Ascending aorta (tissue), 2 donors: ENCODE measurements at regions not wholly inside any gene's neighbourhood (a gene's known extent, or its start where the extent isn't known, plus 50 kb on each side); places are given as distances from the start of the nearest gene placed in this dataset.

Source experiments
- DNase-seq, 2 donors: peaks; one replicate each; pipeline ENCODE4 v3.0.0-alpha.2; 2019; ENCODE audit warnings: low spot score in 2 of 2
- H3K27ac ChIP-seq, 2 donors: fragments of 200-600 bp; sonication (generic); one replicate each; pipeline ENCODE4 v1.5.1; 2016 to 2017; ENCODE audit warnings: mild to moderate bottlenecking in 1 of 2
- H3K27me3 ChIP-seq: fragments of 200-600 bp; sonication (generic); one replicate; pipeline ENCODE4 v1.5.1; 2017
- H3K36me3 ChIP-seq, 2 donors: fragments of 200-600 bp; sonication (generic); one replicate each; pipeline ENCODE4 v1.5.1; 2016
- H3K4me1 ChIP-seq, 2 donors: fragments of 200-600 bp; sonication (generic); one replicate each; pipeline ENCODE4 v1.5.1; 2016 to 2017; ENCODE audit warnings: mild to moderate bottlenecking in 1 of 2
- H3K4me3 ChIP-seq, 2 donors: fragments of 200-600 bp; sonication (generic); one replicate each; pipeline ENCODE4 v1.5.1; 2016 to 2017; ENCODE audit warnings: mild to moderate bottlenecking in 1 of 2
- H3K9me3 ChIP-seq, 2 donors: fragments of 200-600 bp; sonication (generic); one replicate each; pipeline ENCODE4 v1.5.1; 2016
- intact Hi-C: fragments of 100-400 bp; cut with DNase I; formaldehyde crosslinking; loops from one replicate; pipeline ENCODE4 v1.15.1; 2023
- TF ChIP-seq, protein P1 (sequence below), 3 experiments: fragments of 200-600 bp in 2 of 3; fragments of 450-650 bp in 1 of 3; sonication (generic) in 2 of 3; IDR thresholded peaks; one replicate each; pipeline ENCODE4 v1.5.1; 2016 to 2019; ENCODE audit warnings: antibody characterized with exemption in 3 of 3, mild to moderate bottlenecking in 1 of 3, moderate library complexity in 1 of 3

- DNase-seq, result no peak
- TF ChIP-seq, protein P1, sequence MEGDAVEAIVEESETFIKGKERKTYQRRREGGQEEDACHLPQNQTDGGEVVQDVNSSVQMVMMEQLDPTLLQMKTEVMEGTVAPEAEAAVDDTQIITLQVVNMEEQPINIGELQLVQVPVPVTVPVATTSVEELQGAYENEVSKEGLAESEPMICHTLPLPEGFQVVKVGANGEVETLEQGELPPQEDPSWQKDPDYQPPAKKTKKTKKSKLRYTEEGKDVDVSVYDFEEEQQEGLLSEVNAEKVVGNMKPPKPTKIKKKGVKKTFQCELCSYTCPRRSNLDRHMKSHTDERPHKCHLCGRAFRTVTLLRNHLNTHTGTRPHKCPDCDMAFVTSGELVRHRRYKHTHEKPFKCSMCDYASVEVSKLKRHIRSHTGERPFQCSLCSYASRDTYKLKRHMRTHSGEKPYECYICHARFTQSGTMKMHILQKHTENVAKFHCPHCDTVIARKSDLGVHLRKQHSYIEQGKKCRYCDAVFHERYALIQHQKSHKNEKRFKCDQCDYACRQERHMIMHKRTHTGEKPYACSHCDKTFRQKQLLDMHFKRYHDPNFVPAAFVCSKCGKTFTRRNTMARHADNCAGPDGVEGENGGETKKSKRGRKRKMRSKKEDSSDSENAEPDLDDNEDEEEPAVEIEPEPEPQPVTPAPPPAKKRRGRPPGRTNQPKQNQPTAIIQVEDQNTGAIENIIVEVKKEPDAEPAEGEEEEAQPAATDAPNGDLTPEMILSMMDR (IDR thresholded peaks at IDR 0.05), result no peak
These were observed 203.2 kb downstream of the DHX15 start for GRCh38 chr4:24380957-24381665.

DNA sequence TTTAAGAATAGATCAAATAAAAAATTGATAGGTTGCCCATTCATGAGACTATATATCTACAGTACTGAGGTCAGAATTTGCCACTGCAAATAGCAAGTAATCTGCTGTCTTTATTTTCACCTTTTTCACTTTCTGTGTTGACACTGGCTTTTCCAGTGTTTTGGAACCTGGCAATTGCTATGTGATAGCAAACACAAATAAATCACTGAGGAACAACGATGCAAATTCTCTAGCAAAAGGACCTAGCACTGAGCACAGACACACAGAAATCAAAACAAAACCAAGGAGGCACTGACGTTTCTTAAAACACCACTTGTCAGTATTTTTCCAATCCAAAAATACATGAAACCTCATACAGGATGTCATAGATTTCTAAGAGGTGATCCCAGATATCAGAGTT, 210.7 kb downstream of the DHX15 start:
- no peak overlapping the region for H3K27ac ChIP-seq
- H3K36me3 ChIP-seq, result no peaks in the 10 kb centered on the region
- intact Hi-C loops, result no loop called here
- no peaks in the 10 kb centered on the region for H3K27me3 ChIP-seq
- no peaks in the 10 kb centered on the region for H3K9me3 ChIP-seq
- no peaks in the 10 kb centered on the region for H3K4me1 ChIP-seq
- TF ChIP-seq, protein P1 (IDR thresholded peaks at IDR 0.05), result no peak
- H3K4me3 ChIP-seq, result no peak overlapping the region
- no peak for DNase-seq

More at GRCh38 chr4:24380957-24381665, 203.2 kb downstream of the DHX15 start:
- Histone ChIP-seq H3K27me3 (no peaks in the 10 kb centered on the region), H3K27ac (no peak overlapping the region), H3K9me3 (no peaks in the 10 kb centered on the region), H3K4me1 (no peaks in the 10 kb centered on the region), H3K36me3 (no peaks in the 10 kb centered on the region), H3K4me3 (no peak overlapping the region)
- intact Hi-C loops, result no loop called here

DNA sequence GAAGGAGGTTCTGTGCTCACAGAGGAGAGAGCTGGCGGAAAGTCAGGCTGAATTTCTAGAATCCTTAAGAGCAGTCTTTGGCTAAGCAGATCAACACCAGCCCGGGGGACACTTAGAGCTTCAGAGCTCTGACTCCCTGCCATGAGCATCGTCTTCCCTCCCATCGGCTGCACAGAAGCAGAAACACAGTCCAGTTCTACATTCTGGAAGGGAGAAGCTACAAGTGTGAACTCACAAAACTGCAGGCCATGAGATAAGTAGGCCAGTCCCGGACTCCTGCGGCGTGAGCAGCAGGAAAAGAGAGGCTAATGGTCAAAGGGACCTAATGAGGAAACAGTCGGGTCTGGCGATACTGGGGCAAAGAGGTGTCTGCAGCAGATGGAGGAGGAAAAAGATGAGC, 211.5 kb downstream of the DHX15 start:
- TF ChIP-seq, protein P1 (IDR thresholded peaks at IDR 0.05), result no peak
- Histone ChIP-seq H3K4me3 (no peak overlapping the region), H3K27me3 (no peaks in the 10 kb centered on the region), H3K36me3 (no peaks in the 10 kb centered on the region), H3K4me1 (no peaks in the 10 kb centered on the region), H3K27ac (no peak overlapping the region), H3K9me3 (no peaks in the 10 kb centered on the region)
- DNase-seq, result no peak
- intact Hi-C loops, result no loop called here

- Histone ChIP-seq H3K4me1 (no peaks in the 10 kb centered on the region), H3K36me3 (no peaks in the 10 kb centered on the region), H3K9me3 (no peaks in the 10 kb centered on the region), H3K27ac (no peak overlapping the region), H3K4me3 (no peak overlapping the region), H3K27me3 (no peaks in the 10 kb centered on the region)
- no peak for DNase-seq
- TF ChIP-seq, protein P1 (IDR thresholded peaks at IDR 0.05), result no peak
- intact Hi-C loops, result no loop called here
These were observed 212.0 kb downstream of the DHX15 start for GRCh38 chr4:24372341-24372740.

DNA sequence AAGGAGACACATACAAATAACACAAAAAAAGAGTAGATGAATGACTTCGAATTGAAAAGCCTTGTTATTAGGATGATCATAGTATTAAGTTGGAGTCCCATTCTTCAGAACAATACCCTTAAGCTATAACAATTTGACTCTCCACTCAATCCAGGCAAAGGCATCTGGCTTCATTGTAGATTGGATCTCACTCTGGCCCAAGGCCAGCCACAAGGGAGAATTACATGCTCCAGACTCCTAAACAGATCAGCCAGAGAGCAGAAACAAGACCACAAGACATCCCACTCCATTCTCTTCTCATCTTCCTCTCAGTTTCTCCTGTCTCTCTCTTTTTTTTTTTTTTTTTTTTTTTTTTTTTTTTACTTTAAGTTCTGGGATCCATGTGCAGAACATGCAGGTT, 213.9 kb downstream of the DHX15 start:
- Histone ChIP-seq H3K27me3 (no peaks in the 10 kb centered on the region), H3K36me3 (no peaks in the 10 kb centered on the region), H3K27ac (no peak overlapping the region), H3K4me3 (no peak overlapping the region), H3K4me1 (no peaks in the 10 kb centered on the region), H3K9me3 (no peaks in the 10 kb centered on the region)
- intact Hi-C loops, result no loop called here
- DNase-seq, result no peak
- TF ChIP-seq, protein P1 (IDR thresholded peaks at IDR 0.05), result no peak
